Mucosa of stomach (tissue), 1 donor: ENCODE measurements at regions not wholly inside any gene's neighbourhood (a gene's known extent, or its start where the extent isn't known, plus 50 kb on each side); places are given as distances from the start of the nearest gene placed in this dataset.

Experiments
- H3K27me3 ChIP-seq: one replicate; pipeline ENCODE4 v1.7.0; 2013; ENCODE audit warnings: mild to moderate bottlenecking, low read length; ENCODE audit not compliant: control insufficient read depth, insufficient read depth
- H3K36me3 ChIP-seq: one replicate; pipeline ENCODE4 v1.7.0; 2013; ENCODE audit warnings: low read length; ENCODE audit not compliant: control insufficient read depth, insufficient read depth
- H3K4me1 ChIP-seq: one replicate; pipeline ENCODE4 v1.7.0; 2013; ENCODE audit warnings: mild to moderate bottlenecking, low read length; ENCODE audit not compliant: control insufficient read depth, insufficient read depth
- H3K4me3 ChIP-seq: one replicate; pipeline ENCODE4 v1.7.0; 2013; ENCODE audit warnings: low read length
- H3K9ac ChIP-seq: one replicate; pipeline ENCODE4 v1.7.0; 2013; ENCODE audit warnings: mild to moderate bottlenecking, low read length, moderate library complexity
- H3K9me3 ChIP-seq: one replicate; pipeline ENCODE4 v1.7.0; 2013; ENCODE audit warnings: mild to moderate bottlenecking, low read length, moderate library complexity; ENCODE audit not compliant: control insufficient read depth
- donor health status: Pancreatic carcinoma.

GRCh38 chr1:98205291-98206017 is 284.6 kb upstream of the DPYD start:
- H3K9me3 ChIP-seq: no peaks in the 10 kb centered on the region
- H3K9ac ChIP-seq: no peak overlapping the region
- no peak overlapping the region for H3K4me3 ChIP-seq
- H3K36me3 ChIP-seq: no peaks in the 10 kb centered on the region
- no peaks in the 10 kb centered on the region for H3K4me1 ChIP-seq
- H3K27me3 ChIP-seq: no peaks in the 10 kb centered on the region

- Histone ChIP-seq H3K4me3 (no peak overlapping the region), H3K36me3 (no peaks in the 10 kb centered on the region), H3K9ac (no peak overlapping the region), H3K9me3 (no peaks in the 10 kb centered on the region), H3K27me3 (no peaks in the 10 kb centered on the region), H3K4me1 (no peaks in the 10 kb centered on the region)
These were observed 282.6 kb upstream of the DPYD start for GRCh38 chr1:98203466-98203865.

DNA sequence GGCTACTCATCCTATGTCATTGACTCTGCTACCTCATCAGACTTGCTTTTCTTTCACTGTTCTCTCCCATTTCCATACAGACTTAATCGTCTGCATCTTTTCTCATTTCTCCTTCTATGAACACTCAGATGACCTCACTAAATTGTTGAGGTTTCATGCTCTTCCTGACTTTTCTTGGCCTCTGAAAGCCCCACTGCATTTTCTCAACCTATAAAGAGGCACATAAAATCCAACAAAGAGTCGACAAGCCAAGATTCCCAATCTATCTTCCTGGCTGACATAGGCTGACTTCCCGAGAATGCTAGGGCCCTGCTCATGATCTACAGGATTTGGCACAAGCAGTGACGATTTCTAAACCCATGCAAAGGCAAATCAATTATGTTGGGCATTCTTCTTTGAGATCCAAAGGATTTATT is 280.8 kb upstream of the DPYD start:
- no peaks in the 10 kb centered on the region for H3K4me1 ChIP-seq
- no peaks in the 10 kb centered on the region for H3K9me3 ChIP-seq
- no peak overlapping the region for H3K9ac ChIP-seq
- H3K27me3 ChIP-seq: no peaks in the 10 kb centered on the region
- H3K4me3 ChIP-seq: no peak overlapping the region
- H3K36me3 ChIP-seq: no peaks in the 10 kb centered on the region

DNA sequence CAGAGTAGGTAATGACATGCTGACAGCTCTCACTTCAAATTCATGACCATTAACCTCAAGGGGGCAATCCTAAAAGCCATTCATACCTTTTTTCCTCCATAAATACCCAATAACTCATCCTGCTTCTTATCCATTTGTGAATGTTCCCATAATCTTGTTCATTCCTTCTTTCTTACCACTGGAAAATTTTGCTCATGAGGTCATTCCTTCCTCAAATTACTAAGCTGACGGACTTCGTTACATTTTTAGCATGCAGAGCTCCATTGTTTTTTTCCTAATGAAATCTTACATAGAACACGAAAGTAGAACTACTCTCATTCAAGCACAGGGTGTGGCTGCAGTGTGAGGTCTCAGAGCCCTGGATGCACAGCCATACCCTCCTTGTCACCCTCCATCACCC is 276.5 kb upstream of the DPYD start:
- Histone ChIP-seq H3K9ac (no peak overlapping the region), H3K4me3 (no peak overlapping the region), H3K36me3 (no peaks in the 10 kb centered on the region), H3K9me3 (no peaks in the 10 kb centered on the region), H3K27me3 (no peaks in the 10 kb centered on the region), H3K4me1 (no peaks in the 10 kb centered on the region)

- Histone ChIP-seq H3K27me3 (no peaks in the 10 kb centered on the region), H3K4me3 (no peak overlapping the region), H3K9ac (no peak overlapping the region), H3K4me1 (no peaks in the 10 kb centered on the region), H3K36me3 (no peaks in the 10 kb centered on the region), H3K9me3 (no peaks in the 10 kb centered on the region)
These were observed 275.2 kb upstream of the DPYD start for GRCh38 chr1:98196012-98196411.

- Histone ChIP-seq H3K27me3 (no peaks in the 10 kb centered on the region), H3K9me3 (no peaks in the 10 kb centered on the region), H3K4me3 (no peak overlapping the region), H3K9ac (no peak overlapping the region), H3K36me3 (no peaks in the 10 kb centered on the region), H3K4me1 (no peaks in the 10 kb centered on the region)
These were observed 267.9 kb upstream of the DPYD start for GRCh38 chr1:98188774-98189173.

- Histone ChIP-seq H3K9ac (no peak overlapping the region), H3K27me3 (no peaks in the 10 kb centered on the region), H3K4me1 (peaks cover 13% of the 10 kb centered on the region), H3K4me3 (no peak overlapping the region), H3K36me3 (no peaks in the 10 kb centered on the region), H3K9me3 (no peaks in the 10 kb centered on the region)
These were observed 264.0 kb upstream of the DPYD start for GRCh38 chr1:98184856-98185255.

- H3K9ac ChIP-seq: no peak overlapping the region
- H3K4me3 ChIP-seq: no peak overlapping the region
- no peaks in the 10 kb centered on the region for H3K36me3 ChIP-seq
- H3K27me3 ChIP-seq: no peaks in the 10 kb centered on the region
- H3K9me3 ChIP-seq: no peaks in the 10 kb centered on the region
- peaks cover 13% of the 10 kb centered on the region for H3K4me1 ChIP-seq
These were observed 260.4 kb upstream of the DPYD start for GRCh38 chr1:98181036-98181764.

GRCh38 chr1:98179151-98179773 is 258.4 kb upstream of the DPYD start:
- Histone ChIP-seq H3K9me3 (no peaks in the 10 kb centered on the region), H3K27me3 (no peaks in the 10 kb centered on the region), H3K4me3 (no peak overlapping the region), H3K4me1 (peaks cover 13% of the 10 kb centered on the region), H3K36me3 (no peaks in the 10 kb centered on the region), H3K9ac (no peak overlapping the region)

- Histone ChIP-seq H3K4me3 (no peak overlapping the region), H3K27me3 (no peaks in the 10 kb centered on the region), H3K36me3 (no peaks in the 10 kb centered on the region), H3K9me3 (no peaks in the 10 kb centered on the region), H3K4me1 (peaks cover 13% of the 10 kb centered on the region), H3K9ac (no peak overlapping the region)
These were observed 256.9 kb upstream of the DPYD start for GRCh38 chr1:98177751-98178150.

GRCh38 chr1:98176936-98177335 is 256.1 kb upstream of the DPYD start:
- Histone ChIP-seq H3K4me3 (no peak overlapping the region), H3K27me3 (no peaks in the 10 kb centered on the region), H3K9me3 (no peaks in the 10 kb centered on the region), H3K36me3 (no peaks in the 10 kb centered on the region), H3K9ac (no peak overlapping the region), H3K4me1 (peaks cover 13% of the 10 kb centered on the region)

- no peak overlapping the region for H3K9ac ChIP-seq
- peaks cover 7% of the 10 kb centered on the region for H3K4me1 ChIP-seq
- no peaks in the 10 kb centered on the region for H3K9me3 ChIP-seq
- no peaks in the 10 kb centered on the region for H3K27me3 ChIP-seq
- no peak overlapping the region for H3K4me3 ChIP-seq
- no peaks in the 10 kb centered on the region for H3K36me3 ChIP-seq
These were observed 255.6 kb upstream of the DPYD start for GRCh38 chr1:98176414-98176813.
